HCT116 (cell line): ENCODE measurements at regions not wholly inside any gene's neighbourhood (a gene's known extent, or its start where the extent isn't known, plus 50 kb on each side); places are given as distances from the start of the nearest gene placed in this dataset.

Experiments used
- ATAC-seq: fragments of 200-7000 bp; cut with Tn5 transposase; 2 replicates; pipeline ENCODE4 v1.9.1; 2020; ENCODE audit warnings: mild to moderate bottlenecking, moderate library complexity
- BruUV-seq: library from RNA; stranded (reverse); fragments of 400-500 nt; replicated peaks from 2 replicates; lab custom pipeline; 2021; lab: Mats Ljungman, UMichigan
- CTCF ChIA-PET: fragments of 300-600 bp; sonication (Branson Sonifier 250); formaldehyde crosslinking; loops from one replicate; lab custom pipeline; 2021; ENCODE audit warnings: antibody characterized with exemption; lab: Charles Lee
- POLR2A ChIA-PET: fragments of 300-600, 350-600 bp; sonication (Branson Sonifier 250); formaldehyde crosslinking; loops from one replicate; lab custom pipeline; 2021; ENCODE audit warnings: antibody characterized with exemption; lab: Charles Lee
- RAD21 ChIA-PET, 2 experiments: fragments of 300-600 bp; sonication (Branson Sonifier 250); formaldehyde crosslinking; loops; one replicate each; lab custom pipeline; 2023; ENCODE audit warnings: low total read pairs in 2 of 2; ENCODE audit not compliant: uncharacterized antibody in 2 of 2, unreplicated experiment in 2 of 2, low non-redundant PET in 1 of 2; lab: Charles Lee
- DNase-seq: peaks from one replicate; pipeline ENCODE4 v3.0.0-alpha.2; 2010; ENCODE audit warnings: low read depth, low spot score
- H2AFZ ChIP-seq: fragments of 200-600 bp; shearing (Covaris generic), sonication (generic); 2 replicates; pipeline ENCODE4 v1.6.1; 2017; ENCODE audit warnings: low read depth, mixed run types, mixed read lengths, antibody characterized with exemption, low read length; ENCODE audit not compliant: poor library complexity, severe bottlenecking
- H3K27ac ChIP-seq: 2 replicates; pipeline ENCODE4 v1.5.1; 2012; ENCODE audit warnings: low read depth, low read length
- H3K27me3 ChIP-seq: fragments of 200-600 bp; sonication (generic); 2 replicates; pipeline ENCODE4 v1.6.1; 2016; ENCODE audit warnings: mixed run types, low read length, mixed read lengths; ENCODE audit not compliant: insufficient read depth
- H3K36me3 ChIP-seq, 2 experiments: fragments of 200-500 bp in 1 of 2; fragments of 200-600 bp in 1 of 2; sonication (Bioruptor generic) in 1 of 2; sonication (generic) in 1 of 2; 2 replicates each; pipeline versions ENCODE4 v1.5.1 to v1.6.1; 2014 to 2016; ENCODE audit warnings: low read length in 2 of 2, inconsistent platforms in 1 of 2, mixed read lengths in 1 of 2, mixed run types in 1 of 2; ENCODE audit not compliant: insufficient read depth in 2 of 2, control insufficient read depth in 1 of 2
- H3K4me1 ChIP-seq, 2 experiments: fragments of 200-600 bp in 1 of 2; sonication (generic) in 1 of 2; 2 replicates each; pipeline versions ENCODE4 v1.5.1 to v1.6.1; 2012 to 2017; ENCODE audit warnings: low read length in 2 of 2, inconsistent platforms in 1 of 2, mild to moderate bottlenecking in 1 of 2, mixed read lengths in 1 of 2, mixed run types in 1 of 2, moderate library complexity in 1 of 2; ENCODE audit not compliant: insufficient read depth in 2 of 2, control insufficient read depth in 1 of 2
- H3K4me2 ChIP-seq: fragments of 200-600 bp; sonication (generic); 2 replicates; pipeline ENCODE4 v1.6.1; 2017; ENCODE audit warnings: mixed run types, low read length, mixed read lengths
- H3K4me3 ChIP-seq, 2 experiments: fragments of 200-600 bp in 1 of 2; sonication (generic) in 1 of 2; replicated peaks in 1 of 2; 2 replicates each; pipeline ENCODE4 v1.5.1; 2011 to 2016; ENCODE audit warnings: low read length in 2 of 2, control low read depth in 1 of 2, low read depth in 1 of 2, mild to moderate bottlenecking in 1 of 2, mixed read lengths in 1 of 2, mixed run types in 1 of 2
- H3K79me2 ChIP-seq: fragments of 200-600 bp; sonication (generic); 2 replicates; pipeline ENCODE4 v1.6.1; 2017; ENCODE audit warnings: mild to moderate bottlenecking, mixed run types, low read length, moderate library complexity, mixed read lengths; ENCODE audit not compliant: insufficient read depth
- H3K9ac ChIP-seq: fragments of 200-600 bp; sonication (generic); 2 replicates; pipeline ENCODE4 v1.6.1; 2016; ENCODE audit warnings: low read length, mixed read lengths
- H3K9me2 ChIP-seq: fragments of 200-600 bp; sonication (generic), shearing (Covaris generic); 2 replicates; pipeline ENCODE4 v1.6.1; 2017; ENCODE audit warnings: mixed run types, mild to moderate bottlenecking, moderate library complexity; ENCODE audit not compliant: insufficient read depth
- H3K9me3 ChIP-seq, 2 experiments: fragments of 200-500 bp in 1 of 2; fragments of 200-600 bp in 1 of 2; sonication (Bioruptor generic) in 1 of 2; sonication (generic) in 1 of 2; 2 replicates each; pipeline ENCODE4 v1.6.1; 2014 to 2017; ENCODE audit warnings: low read length in 2 of 2, mixed read lengths in 2 of 2, inconsistent platforms in 1 of 2, low read depth in 1 of 2, mild to moderate bottlenecking in 1 of 2, mixed run types in 1 of 2, moderate library complexity in 1 of 2; ENCODE audit not compliant: control insufficient read depth in 1 of 2, insufficient read depth in 1 of 2
- H4K20me1 ChIP-seq: fragments of 200-600 bp; sonication (generic), shearing (Covaris generic); 2 replicates; pipeline ENCODE4 v1.6.1; 2017; ENCODE audit warnings: mixed run types, mild to moderate bottlenecking, moderate library complexity; ENCODE audit not compliant: insufficient read depth
- CEBPB ChIP-seq: IDR thresholded peaks from 2 replicates; pipeline ENCODE4 v1.6.1; 2012; ENCODE audit warnings: low read depth
- FOSL1 ChIP-seq: IDR thresholded peaks from 2 replicates; pipeline ENCODE4 v1.6.1; 2012; ENCODE audit warnings: low read depth
- RAD21 ChIP-seq: IDR thresholded peaks from 2 replicates; pipeline ENCODE4 v1.6.1; 2012; ENCODE audit warnings: low read depth, mild to moderate bottlenecking
- TCF7L2 ChIP-seq: IDR thresholded peaks from 2 replicates; pipeline ENCODE4 v1.7.0; 2011; ENCODE audit warnings: borderline replicate concordance, inconsistent platforms; ENCODE audit not compliant: insufficient read depth, insufficient read length; ENCODE audit errors: extremely low read depth
- YY1 ChIP-seq: IDR thresholded peaks from 2 replicates; pipeline ENCODE4 v1.6.1; 2011; ENCODE audit warnings: low read length, low read depth, moderate library complexity, mild to moderate bottlenecking; ENCODE audit not compliant: insufficient replicate concordance; ENCODE audit errors: extremely low read depth
- intact Hi-C: fragments of 100-400 bp; cut with micrococcal nuclease; formaldehyde crosslinking; loops from 2 replicates; pipeline ENCODE4 v1.10.0; 2022
- TF ChIP-seq, protein P1 (sequence below), 3 experiments: fragments of 200-600 bp in 1 of 3; sonication (generic) in 1 of 3; IDR thresholded peaks in 2 of 3; conservative IDR thresholded peaks in 1 of 3; 2 replicates each; pipeline ENCODE4 v1.5.1; 2012 to 2017; ENCODE audit warnings: low read depth in 2 of 3, low read length in 2 of 3, antibody characterized with exemption in 1 of 3, borderline replicate concordance in 1 of 3, control low read depth in 1 of 3, mild to moderate bottlenecking in 1 of 3, mixed read lengths in 1 of 3, mixed run types in 1 of 3, moderate library complexity in 1 of 3; ENCODE audit not compliant: insufficient read depth in 1 of 3

DNA sequence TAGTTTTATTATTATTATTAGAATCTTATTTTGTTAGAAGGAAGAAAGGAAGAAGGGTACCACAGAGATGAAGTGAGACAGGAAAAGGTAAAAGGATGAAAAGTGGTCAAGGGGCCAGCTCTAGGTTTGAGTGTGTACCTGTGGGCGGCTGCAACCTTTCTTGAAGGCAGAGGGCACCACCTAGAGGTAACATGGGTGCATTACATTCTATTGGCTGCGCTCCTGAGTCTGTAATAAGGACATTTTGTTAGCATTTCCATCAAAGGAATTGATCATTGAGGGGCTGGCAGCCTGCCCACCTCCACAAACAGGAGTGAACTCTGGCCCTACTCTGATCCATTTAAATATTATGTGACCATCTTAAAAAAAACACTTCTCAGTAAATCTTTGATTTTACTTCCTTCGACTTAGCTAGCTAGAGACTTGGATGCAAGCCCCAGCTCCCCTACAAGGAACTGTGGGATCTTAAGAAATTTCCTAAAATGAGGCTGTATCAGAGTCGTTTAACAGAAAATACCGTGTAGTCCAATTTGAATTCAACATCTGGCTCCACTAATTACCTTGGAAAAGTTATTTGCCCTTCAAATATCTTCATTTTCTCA lies 610.4 kb downstream of the IPMK start:
- TF ChIP-seq TCF7L2: peak; percentile 14
- TF ChIP-seq CEBPB: no peak
- TF ChIP-seq, protein P1, sequence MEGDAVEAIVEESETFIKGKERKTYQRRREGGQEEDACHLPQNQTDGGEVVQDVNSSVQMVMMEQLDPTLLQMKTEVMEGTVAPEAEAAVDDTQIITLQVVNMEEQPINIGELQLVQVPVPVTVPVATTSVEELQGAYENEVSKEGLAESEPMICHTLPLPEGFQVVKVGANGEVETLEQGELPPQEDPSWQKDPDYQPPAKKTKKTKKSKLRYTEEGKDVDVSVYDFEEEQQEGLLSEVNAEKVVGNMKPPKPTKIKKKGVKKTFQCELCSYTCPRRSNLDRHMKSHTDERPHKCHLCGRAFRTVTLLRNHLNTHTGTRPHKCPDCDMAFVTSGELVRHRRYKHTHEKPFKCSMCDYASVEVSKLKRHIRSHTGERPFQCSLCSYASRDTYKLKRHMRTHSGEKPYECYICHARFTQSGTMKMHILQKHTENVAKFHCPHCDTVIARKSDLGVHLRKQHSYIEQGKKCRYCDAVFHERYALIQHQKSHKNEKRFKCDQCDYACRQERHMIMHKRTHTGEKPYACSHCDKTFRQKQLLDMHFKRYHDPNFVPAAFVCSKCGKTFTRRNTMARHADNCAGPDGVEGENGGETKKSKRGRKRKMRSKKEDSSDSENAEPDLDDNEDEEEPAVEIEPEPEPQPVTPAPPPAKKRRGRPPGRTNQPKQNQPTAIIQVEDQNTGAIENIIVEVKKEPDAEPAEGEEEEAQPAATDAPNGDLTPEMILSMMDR (IDR thresholded peaks at IDR 0.05 in 2 of 3, conservative IDR thresholded peaks at IDR 0.05 in 1 of 3; ENCODE audit: borderline replicate concordance in 1 of 3, insufficient read depth in 1 of 3, low read depth in 2 of 3, low read length in 2 of 3): peak in 2 of 3 experiments; percentile 55 to 61; a peak in 4 of 6 replicates
- peak; percentile 41 for TF ChIP-seq RAD21
- no peak for TF ChIP-seq YY1
- no peak for TF ChIP-seq FOSL1
- TF ChIP-seq, all 23 proteins: peak for 3
- H3K27me3 ChIP-seq: no peaks in the 10 kb centered on the region
- H3K27ac ChIP-seq: no peak overlapping the region
- H2AFZ ChIP-seq: no peak overlapping the region
- peak; percentile 13 for DNase-seq
- peaks cover 4 to 8% of the 10 kb centered on the region in 2 experiments; a peak in 2 of 4 replicates for H3K9me3 ChIP-seq
- H4K20me1 ChIP-seq: no peaks in the 10 kb centered on the region
- H3K4me3 ChIP-seq: no peak overlapping the region
- H3K79me2 ChIP-seq: no peaks in the 10 kb centered on the region
- peak; percentile 62; the same call in 1 of the 2 replicates for ATAC-seq
- no peak overlapping the region for H3K4me2 ChIP-seq
- intact Hi-C loops: loop anchor here (1.0 to 10.0 kb wide), 2 partner anchors 318 to 408 kb away; no protein-coding TSS in a partner anchor
- ChIA-PET RAD21 (interaction anchor here in 1 of 2 experiments (1.2 kb wide), 1 partner anchor 495 kb away, joined by 4 read pairs; no protein-coding TSS in a partner anchor), POLR2A (no interaction called here), CTCF (interaction anchor here (0.7 to 2.2 kb wide), 2 partner anchors 389 to 407 kb away, joined by 3 to 7 read pairs; no protein-coding TSS in a partner anchor)
- H3K36me3 ChIP-seq: no peaks in the 10 kb centered on the region
- no peaks in the 10 kb centered on the region for H3K9me2 ChIP-seq
- no peaks in the 10 kb centered on the region for H3K4me1 ChIP-seq
- no peak overlapping the region for H3K9ac ChIP-seq
- BruUV-seq: no TSS peak
